ENCODE measurements at regions not wholly inside any gene's neighbourhood (a gene's known extent, or its start where the extent isn't known, plus 50 kb on each side); places are given as distances from the start of the nearest gene placed in this dataset.

DNA sequence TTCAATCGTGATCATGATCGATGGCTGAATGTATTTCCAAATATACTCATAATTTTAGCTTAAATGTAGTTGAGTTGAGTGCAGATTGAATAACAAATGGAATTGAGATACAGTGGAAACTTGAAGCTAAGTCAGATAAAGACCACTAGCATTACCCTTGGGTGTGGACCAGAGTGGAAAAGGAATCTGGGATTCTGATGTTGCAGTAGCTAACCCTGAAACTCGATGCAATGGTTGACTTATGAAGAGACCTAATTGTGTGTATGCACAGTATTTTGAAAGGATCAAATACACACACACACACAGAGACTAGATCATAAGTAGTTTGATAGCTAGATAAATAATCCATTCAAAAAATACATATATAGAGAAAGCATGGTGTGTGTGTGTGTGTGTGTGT lies 135.8 kb downstream of the RXFP2 start:
- H2AFZ ChIP-seq = no peak overlapping the region
- TF ChIP-seq, protein P1, sequence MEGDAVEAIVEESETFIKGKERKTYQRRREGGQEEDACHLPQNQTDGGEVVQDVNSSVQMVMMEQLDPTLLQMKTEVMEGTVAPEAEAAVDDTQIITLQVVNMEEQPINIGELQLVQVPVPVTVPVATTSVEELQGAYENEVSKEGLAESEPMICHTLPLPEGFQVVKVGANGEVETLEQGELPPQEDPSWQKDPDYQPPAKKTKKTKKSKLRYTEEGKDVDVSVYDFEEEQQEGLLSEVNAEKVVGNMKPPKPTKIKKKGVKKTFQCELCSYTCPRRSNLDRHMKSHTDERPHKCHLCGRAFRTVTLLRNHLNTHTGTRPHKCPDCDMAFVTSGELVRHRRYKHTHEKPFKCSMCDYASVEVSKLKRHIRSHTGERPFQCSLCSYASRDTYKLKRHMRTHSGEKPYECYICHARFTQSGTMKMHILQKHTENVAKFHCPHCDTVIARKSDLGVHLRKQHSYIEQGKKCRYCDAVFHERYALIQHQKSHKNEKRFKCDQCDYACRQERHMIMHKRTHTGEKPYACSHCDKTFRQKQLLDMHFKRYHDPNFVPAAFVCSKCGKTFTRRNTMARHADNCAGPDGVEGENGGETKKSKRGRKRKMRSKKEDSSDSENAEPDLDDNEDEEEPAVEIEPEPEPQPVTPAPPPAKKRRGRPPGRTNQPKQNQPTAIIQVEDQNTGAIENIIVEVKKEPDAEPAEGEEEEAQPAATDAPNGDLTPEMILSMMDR (IDR thresholded peaks at IDR 0.05) = no peak
- no peak overlapping the region for H3K4me3 ChIP-seq (ENCODE audit: low read depth, low read length)
- H3K9me3 ChIP-seq (ENCODE audit: control insufficient read depth, low read length) = no peaks in the 10 kb centered on the region
- H3K4me2 ChIP-seq (ENCODE audit: low read length) = no peak overlapping the region
- H3K79me2 ChIP-seq = no peaks in the 10 kb centered on the region
- no peaks in the 10 kb centered on the region for H3K36me3 ChIP-seq (ENCODE audit: control insufficient read depth, insufficient read depth, low read length)
- no peaks in the 10 kb centered on the region for H3K27me3 ChIP-seq (ENCODE audit: control insufficient read depth, insufficient read depth, low read length)
- no peak overlapping the region for H3K9ac ChIP-seq
- no peaks in the 10 kb centered on the region for H3K4me1 ChIP-seq
- no peak overlapping the region for H3K27ac ChIP-seq

DNA sequence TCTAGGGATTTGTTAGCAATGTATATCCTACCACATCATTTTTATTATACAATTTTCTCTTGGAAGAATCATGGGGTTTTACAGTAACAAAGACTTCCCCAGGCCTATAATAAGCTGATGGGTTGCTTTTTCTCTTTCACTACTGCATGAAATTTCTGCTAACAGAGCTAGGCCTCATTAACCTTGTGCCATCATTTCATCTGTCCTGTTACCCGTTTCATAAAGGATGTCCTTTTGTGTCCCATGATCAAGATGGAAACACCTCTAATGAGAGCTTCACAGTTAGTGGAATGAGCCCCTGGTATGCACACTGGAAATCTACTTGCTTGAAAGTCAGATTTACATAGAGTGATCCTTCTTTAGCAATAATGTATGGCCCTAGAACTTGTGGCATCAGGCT lies 138.7 kb downstream of the RXFP2 start:
- H3K4me3 ChIP-seq (ENCODE audit: low read depth, low read length) = no peak overlapping the region
- H3K27me3 ChIP-seq (ENCODE audit: control insufficient read depth, insufficient read depth, low read length) = no peaks in the 10 kb centered on the region
- H3K27ac ChIP-seq = no peak overlapping the region
- no peak overlapping the region for H3K4me2 ChIP-seq (ENCODE audit: low read length)
- TF ChIP-seq, protein P1 (IDR thresholded peaks at IDR 0.05) = no peak
- no peaks in the 10 kb centered on the region for H3K4me1 ChIP-seq
- no peaks in the 10 kb centered on the region for H3K36me3 ChIP-seq (ENCODE audit: control insufficient read depth, insufficient read depth, low read length)
- H3K9me3 ChIP-seq (ENCODE audit: control insufficient read depth, low read length) = no peaks in the 10 kb centered on the region
- H2AFZ ChIP-seq = no peak overlapping the region
- H3K79me2 ChIP-seq = no peaks in the 10 kb centered on the region
- no peak overlapping the region for H3K9ac ChIP-seq

DNA sequence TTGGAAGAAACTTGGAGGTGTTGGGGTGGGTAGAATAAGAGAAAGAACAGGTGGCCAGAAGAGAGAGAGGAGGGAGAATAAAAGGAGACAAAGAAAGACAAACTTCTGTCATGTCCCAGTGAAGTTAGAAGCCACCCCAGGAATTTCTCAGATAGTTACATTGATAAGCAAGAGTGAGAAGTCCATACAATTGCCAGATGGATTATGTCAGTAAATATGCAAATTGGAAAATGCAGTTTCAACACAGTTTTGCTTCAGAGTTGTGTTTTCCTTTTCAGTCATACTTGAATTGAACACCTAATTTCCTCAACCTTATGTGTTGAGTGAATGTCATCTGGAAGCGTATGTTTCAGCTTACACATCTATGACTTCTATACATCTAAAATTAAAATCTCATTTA lies 139.2 kb downstream of the RXFP2 start:
- H3K79me2 ChIP-seq = no peaks in the 10 kb centered on the region
- H3K4me3 ChIP-seq (ENCODE audit: low read depth, low read length) = no peak overlapping the region
- H3K4me2 ChIP-seq (ENCODE audit: low read length) = no peak overlapping the region
- no peaks in the 10 kb centered on the region for H3K36me3 ChIP-seq (ENCODE audit: control insufficient read depth, insufficient read depth, low read length)
- no peaks in the 10 kb centered on the region for H3K9me3 ChIP-seq (ENCODE audit: control insufficient read depth, low read length)
- no peak overlapping the region for H3K9ac ChIP-seq
- H2AFZ ChIP-seq = no peak overlapping the region
- H3K27me3 ChIP-seq (ENCODE audit: control insufficient read depth, insufficient read depth, low read length) = no peaks in the 10 kb centered on the region
- TF ChIP-seq, protein P1 (IDR thresholded peaks at IDR 0.05) = no peak
- H3K27ac ChIP-seq = no peak overlapping the region
- H3K4me1 ChIP-seq = no peaks in the 10 kb centered on the region

DNA sequence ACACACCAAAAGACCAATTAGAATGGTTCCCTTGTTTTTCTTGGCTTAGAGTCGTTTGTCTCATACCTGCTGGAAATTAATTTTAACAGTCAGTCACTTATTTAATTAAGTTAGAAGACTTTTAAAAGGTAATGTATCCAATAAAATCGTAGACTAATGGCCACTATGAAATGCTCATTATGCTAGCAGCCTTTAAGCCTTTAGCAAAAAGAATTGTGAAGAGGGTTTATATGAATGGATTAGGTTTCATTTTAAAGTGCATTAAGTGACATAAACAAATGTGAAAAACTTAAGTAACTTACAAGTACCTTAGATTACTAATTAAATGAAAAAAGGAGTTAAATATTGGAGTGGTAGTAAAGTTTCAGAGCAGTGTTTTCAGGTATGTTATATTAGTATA lies 139.6 kb downstream of the RXFP2 start:
- Histone ChIP-seq H3K4me3 (ENCODE audit: low read depth, low read length) (no peak overlapping the region), H3K9ac (no peak overlapping the region), H3K36me3 (ENCODE audit: control insufficient read depth, insufficient read depth, low read length) (no peaks in the 10 kb centered on the region), H3K4me2 (ENCODE audit: low read length) (no peak overlapping the region), H3K4me1 (no peaks in the 10 kb centered on the region), H3K9me3 (ENCODE audit: control insufficient read depth, low read length) (no peaks in the 10 kb centered on the region), H3K79me2 (no peaks in the 10 kb centered on the region), H3K27me3 (ENCODE audit: control insufficient read depth, insufficient read depth, low read length) (no peaks in the 10 kb centered on the region), H3K27ac (no peak overlapping the region), H2AFZ (no peak overlapping the region)
- TF ChIP-seq, protein P1 (IDR thresholded peaks at IDR 0.05) = no peak

DNA sequence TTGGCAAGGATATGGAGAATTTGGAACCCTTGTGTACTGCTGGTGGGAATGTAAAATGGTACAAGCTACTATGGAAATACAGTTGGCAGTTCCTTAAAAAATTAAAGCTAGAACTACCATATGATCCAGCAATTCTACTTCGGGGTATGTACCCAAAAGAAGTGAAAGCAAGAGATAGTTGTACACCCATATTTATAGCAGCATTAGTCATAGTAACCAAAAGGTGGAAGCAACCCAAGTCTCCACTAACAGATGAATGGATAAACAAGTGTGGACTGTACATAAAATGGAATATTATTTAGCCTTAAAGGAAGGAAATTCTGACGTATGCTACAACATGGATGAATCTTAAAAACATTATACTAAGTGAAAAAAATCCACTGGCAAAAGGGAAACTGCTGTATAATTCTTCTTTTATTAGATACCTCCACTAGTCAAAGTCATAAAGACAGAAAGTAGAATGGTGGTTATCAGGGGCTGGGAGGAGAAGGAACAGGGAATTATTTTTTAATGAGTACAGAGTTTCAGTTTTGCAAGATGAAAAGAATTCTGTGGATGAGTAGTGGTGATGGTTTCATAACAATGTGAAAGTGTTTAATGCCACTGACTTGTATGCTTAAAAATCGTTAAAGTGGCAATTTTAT lies 141.6 kb downstream of the RXFP2 start:
- H3K9me3 ChIP-seq (ENCODE audit: control insufficient read depth, low read length) = no peaks in the 10 kb centered on the region
- no peak overlapping the region for H3K4me2 ChIP-seq (ENCODE audit: low read length)
- H3K4me1 ChIP-seq = peaks cover 2% of the 10 kb centered on the region
- H2AFZ ChIP-seq = no peak overlapping the region
- no peaks in the 10 kb centered on the region for H3K79me2 ChIP-seq
- H3K4me3 ChIP-seq (ENCODE audit: low read depth, low read length) = no peak overlapping the region
- H3K9ac ChIP-seq = no peak overlapping the region
- TF ChIP-seq, protein P1 (IDR thresholded peaks at IDR 0.05) = no peak
- H3K36me3 ChIP-seq (ENCODE audit: control insufficient read depth, insufficient read depth, low read length) = no peaks in the 10 kb centered on the region
- no peaks in the 10 kb centered on the region for H3K27me3 ChIP-seq (ENCODE audit: control insufficient read depth, insufficient read depth, low read length)
- no peak overlapping the region for H3K27ac ChIP-seq
